HS-5 (cell line): ENCODE measurements at regions not wholly inside any gene's neighbourhood (a gene's known extent, or its start where the extent isn't known, plus 50 kb on each side); places are given as distances from the start of the nearest gene placed in this dataset.

ENCODE experiments used
- DNase-seq: peaks from one replicate; pipeline ENCODE4 v3.0.0-alpha.2; 2012; ENCODE audit warnings: low read depth

GRCh38 chr2:41484858-41485234, 563.0 kb upstream of the PKDCC start:
- DNase-seq: no peak

- no peak for DNase-seq
Observed at GRCh38 chr2:41486948-41487347, 560.9 kb upstream of the PKDCC start.

- DNase-seq: no peak
Observed at GRCh38 chr2:41488888-41489287, 558.9 kb upstream of the PKDCC start.

GRCh38 chr2:41489638-41490037, 558.2 kb upstream of the PKDCC start:
- DNase-seq: no peak

- no peak for DNase-seq
Observed at GRCh38 chr2:41495050-41495449, 552.8 kb upstream of the PKDCC start.

GRCh38 chr2:41496908-41497307, 550.9 kb upstream of the PKDCC start:
- DNase-seq: no peak

- DNase-seq: no peak
Observed at GRCh38 chr2:41498781-41499180, 549.0 kb upstream of the PKDCC start.

- DNase-seq: no peak
Observed at GRCh38 chr2:41500895-41501294, 546.9 kb upstream of the PKDCC start.

GRCh38 chr2:41502752-41503151, 545.1 kb upstream of the PKDCC start:
- DNase-seq: no peak

GRCh38 chr2:41504532-41504931, 543.3 kb upstream of the PKDCC start:
- no peak for DNase-seq

GRCh38 chr2:41510108-41510507, 537.7 kb upstream of the PKDCC start:
- no peak for DNase-seq

- DNase-seq: no peak
Observed at GRCh38 chr2:41521211-41521610, 526.6 kb upstream of the PKDCC start.

GRCh38 chr2:41527525-41528323, 520.1 kb upstream of the PKDCC start:
- no peak for DNase-seq

GRCh38 chr2:41535575-41535974, 512.2 kb upstream of the PKDCC start:
- no peak for DNase-seq

- no peak for DNase-seq
Observed at GRCh38 chr2:41540272-41540998, 507.4 kb upstream of the PKDCC start.

- DNase-seq: peak; percentile 0
Observed at GRCh38 chr2:41543726-41544125, 504.1 kb upstream of the PKDCC start.

GRCh38 chr2:41544709-41545108, 503.1 kb upstream of the PKDCC start:
- DNase-seq: no peak

- DNase-seq: no peak
Observed at GRCh38 chr2:41546031-41546430, 501.8 kb upstream of the PKDCC start.

- DNase-seq: no peak
Observed at GRCh38 chr2:41568648-41569047, 479.2 kb upstream of the PKDCC start.

- no peak for DNase-seq
Observed at GRCh38 chr2:41572154-41572553, 475.7 kb upstream of the PKDCC start.

- DNase-seq: no peak
Observed at GRCh38 chr2:41576423-41576822, 471.4 kb upstream of the PKDCC start.

GRCh38 chr2:41579806-41580205, 468.0 kb upstream of the PKDCC start:
- DNase-seq: peak; percentile 37

- DNase-seq: no peak
Observed at GRCh38 chr2:41580806-41581205, 467.0 kb upstream of the PKDCC start.

- DNase-seq: no peak
Observed at GRCh38 chr2:41595240-41595639, 452.6 kb upstream of the PKDCC start.
